DND-41 (cell line): ENCODE measurements at regions not wholly inside any gene's neighbourhood (a gene's known extent, or its start where the extent isn't known, plus 50 kb on each side); places are given as distances from the start of the nearest gene placed in this dataset.

Source experiments
- ATAC-seq: fragments of 200-7000 bp; cut with Tn5 transposase; 3 replicates; pipeline ENCODE4 v1.9.1; 2021; ENCODE audit warnings: low read depth; ENCODE audit not compliant: insufficient read depth
- DNase-seq: peaks from one replicate; pipeline ENCODE4 v3.0.0-alpha.2; 2020
- H2AFZ ChIP-seq: 2 replicates; pipeline ENCODE4 v1.6.0; 2012; ENCODE audit warnings: low read depth, low read length
- H3K27ac ChIP-seq: 2 replicates; pipeline ENCODE4 v1.5.1; 2012; ENCODE audit warnings: low read length, inconsistent platforms
- H3K27me3 ChIP-seq: fragments of 200-600 bp; sonication (generic); 2 replicates; pipeline ENCODE4 v1.6.0; 2012; ENCODE audit warnings: low read length, mild to moderate bottlenecking, inconsistent platforms; ENCODE audit not compliant: insufficient read depth, poor library complexity
- H3K36me3 ChIP-seq: 2 replicates; pipeline ENCODE4 v1.5.1; 2012; ENCODE audit warnings: low read length, inconsistent platforms; ENCODE audit not compliant: insufficient read depth
- H3K4me1 ChIP-seq: 2 replicates; pipeline ENCODE4 v1.5.1; 2012; ENCODE audit warnings: mild to moderate bottlenecking, low read length; ENCODE audit not compliant: insufficient read depth
- H3K4me2 ChIP-seq: 2 replicates; pipeline ENCODE4 v1.6.0; 2012; ENCODE audit warnings: mild to moderate bottlenecking, moderate library complexity, low read length, inconsistent platforms; ENCODE audit not compliant: insufficient read depth
- H3K4me3 ChIP-seq, 2 experiments: fragments of 200-600 bp in 1 of 2; shearing (Covaris generic) in 1 of 2; 2 replicates each; pipeline ENCODE4 v1.5.1; 2012 to 2016; ENCODE audit warnings: inconsistent platforms in 2 of 2, low read length in 2 of 2, mild to moderate bottlenecking in 2 of 2, low read depth in 1 of 2, moderate library complexity in 1 of 2
- H3K79me2 ChIP-seq: 2 replicates; pipeline ENCODE4 v1.6.0; 2012; ENCODE audit warnings: low read length, inconsistent platforms; ENCODE audit not compliant: insufficient read depth
- H3K9ac ChIP-seq: 2 replicates; pipeline ENCODE4 v1.6.0; 2012; ENCODE audit warnings: low read depth, mild to moderate bottlenecking, inconsistent platforms, low read length, moderate library complexity
- H3K9me3 ChIP-seq: 2 replicates; pipeline ENCODE4 v1.5.1; 2012; ENCODE audit warnings: low read length, moderate library complexity, mild to moderate bottlenecking, inconsistent platforms; ENCODE audit not compliant: insufficient read depth, severe bottlenecking
- H4K20me1 ChIP-seq: 2 replicates; pipeline ENCODE4 v1.6.0; 2012; ENCODE audit warnings: low read length; ENCODE audit not compliant: insufficient read depth
- CTCF ChIP-seq: IDR thresholded peaks from 2 replicates; pipeline ENCODE4 v1.5.1; 2012; ENCODE audit warnings: borderline replicate concordance, low read length, moderate library complexity, mild to moderate bottlenecking; ENCODE audit not compliant: poor library complexity, severe bottlenecking; ENCODE audit errors: extremely low read depth
- EZH2 ChIP-seq: IDR thresholded peaks from 3 replicates; pipeline ENCODE4 v1.6.1; 2012; ENCODE audit warnings: borderline replicate concordance, low read depth, mild to moderate bottlenecking, moderate library complexity, low read length, inconsistent platforms; ENCODE audit not compliant: severe bottlenecking

DNA sequence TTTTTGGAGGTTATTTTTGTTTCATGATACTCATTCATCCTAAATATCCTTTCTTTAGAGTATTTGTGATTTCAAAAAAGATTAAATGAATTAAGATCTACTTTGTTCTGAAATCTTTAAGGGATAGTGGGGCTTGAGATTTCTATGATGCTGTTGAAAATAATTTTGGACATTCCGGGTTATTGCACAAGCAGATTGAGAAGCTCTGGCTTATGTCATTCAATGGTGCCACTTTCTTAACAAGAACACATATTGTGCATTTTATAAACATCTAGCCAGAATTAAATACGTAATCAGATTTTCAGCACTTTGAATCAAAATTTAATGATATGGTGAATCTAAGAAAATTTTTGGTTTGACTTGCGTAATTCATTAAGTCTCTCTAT, 207.7 kb upstream of the COL3A1 start:
- Histone ChIP-seq H3K9ac (no peak overlapping the region), H4K20me1 (no peaks in the 10 kb centered on the region), H3K4me1 (peaks cover 3% of the 10 kb centered on the region; the same call in 1 of the 2 replicates), H3K27me3 (no peaks in the 10 kb centered on the region), H2AFZ (no peak overlapping the region), H3K27ac (no peak overlapping the region), H3K79me2 (no peaks in the 10 kb centered on the region), H3K4me3 (no peak overlapping the region), H3K36me3 (no peaks in the 10 kb centered on the region), H3K9me3 (no peaks in the 10 kb centered on the region), H3K4me2 (no peak overlapping the region)
- TF ChIP-seq EZH2 (no peak), CTCF (no peak)
- ATAC-seq: no peak
- no peak for DNase-seq

GRCh38 chr2:188767176-188767575, 207.0 kb upstream of the COL3A1 start:
- Histone ChIP-seq H3K36me3 (no peaks in the 10 kb centered on the region), H3K27ac (no peak overlapping the region), H2AFZ (no peak overlapping the region), H3K9ac (no peak overlapping the region), H4K20me1 (no peaks in the 10 kb centered on the region), H3K4me3 (no peak overlapping the region), H3K9me3 (no peaks in the 10 kb centered on the region), H3K79me2 (no peaks in the 10 kb centered on the region), H3K4me1 (peaks cover 3% of the 10 kb centered on the region; the same call in 1 of the 2 replicates), H3K27me3 (no peaks in the 10 kb centered on the region), H3K4me2 (no peak overlapping the region)
- no peak for TF ChIP-seq EZH2
- TF ChIP-seq CTCF: no peak
- DNase-seq: no peak
- no peak for ATAC-seq

DNA sequence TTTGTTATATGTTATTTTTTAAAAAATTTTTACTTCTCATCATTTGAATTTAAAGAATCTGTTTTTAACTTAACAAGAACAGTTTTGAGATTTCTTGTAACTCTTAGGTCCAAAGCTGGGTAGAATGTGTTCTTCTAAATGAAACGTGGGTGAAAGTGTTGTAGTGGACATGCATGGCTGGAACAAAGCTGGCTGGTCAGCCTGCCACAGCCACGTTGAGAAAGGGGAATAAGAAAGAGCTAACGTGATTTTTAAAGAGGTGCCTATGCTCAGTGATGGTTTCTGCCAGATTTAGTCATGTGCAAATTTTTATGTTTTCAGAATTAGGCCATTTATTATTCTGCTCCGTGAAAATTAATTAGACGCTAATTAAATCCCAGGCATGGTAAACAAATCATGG, 203.9 kb upstream of the COL3A1 start:
- no peaks in the 10 kb centered on the region for H3K9me3 ChIP-seq
- H3K4me2 ChIP-seq: no peak overlapping the region
- no peak for DNase-seq

More for the DNA sequence above, 203.9 kb upstream of the COL3A1 start:
- H3K9ac ChIP-seq: no peak overlapping the region
- no peak overlapping the region for H3K27ac ChIP-seq
- H3K36me3 ChIP-seq: no peaks in the 10 kb centered on the region
- peaks cover 3% of the 10 kb centered on the region; the same call in 1 of the 2 replicates for H3K4me1 ChIP-seq
- no peaks in the 10 kb centered on the region for H3K79me2 ChIP-seq
- no peaks in the 10 kb centered on the region for H4K20me1 ChIP-seq
- no peak overlapping the region for H2AFZ ChIP-seq
- H3K27me3 ChIP-seq: no peaks in the 10 kb centered on the region
- H3K4me3 ChIP-seq: no peak overlapping the region
- TF ChIP-seq CTCF (no peak), EZH2 (no peak)
- ATAC-seq: no peak
